GM06990 (cell line): ENCODE measurements at regions not wholly inside any gene's neighbourhood (a gene's known extent, or its start where the extent isn't known, plus 50 kb on each side); places are given as distances from the start of the nearest gene placed in this dataset.

ENCODE experiments used
- DNase-seq: peaks from one replicate; pipeline ENCODE4 v3.0.0-alpha.2; 2011; ENCODE audit not compliant: insufficient read length; ENCODE audit errors: extremely low read depth
- H3K27me3 ChIP-seq: replicated peaks from 2 replicates; pipeline ENCODE4 v1.6.0; 2011; ENCODE audit warnings: low read length; ENCODE audit not compliant: control insufficient read depth, insufficient read depth
- H3K36me3 ChIP-seq: 2 replicates; pipeline ENCODE4 v1.5.1; 2011; ENCODE audit warnings: low read length; ENCODE audit not compliant: control insufficient read depth, insufficient read depth
- H3K4me3 ChIP-seq: replicated peaks from 2 replicates; pipeline ENCODE4 v1.5.1; 2011; ENCODE audit warnings: low read depth, mild to moderate bottlenecking, control low read depth, low read length
- CTCF ChIP-seq: IDR thresholded peaks from 2 replicates; pipeline ENCODE4 v1.5.1; 2011; ENCODE audit warnings: low read length, control low read depth, mild to moderate bottlenecking, inconsistent platforms; ENCODE audit not compliant: insufficient read depth, poor library complexity, severe bottlenecking

DNA sequence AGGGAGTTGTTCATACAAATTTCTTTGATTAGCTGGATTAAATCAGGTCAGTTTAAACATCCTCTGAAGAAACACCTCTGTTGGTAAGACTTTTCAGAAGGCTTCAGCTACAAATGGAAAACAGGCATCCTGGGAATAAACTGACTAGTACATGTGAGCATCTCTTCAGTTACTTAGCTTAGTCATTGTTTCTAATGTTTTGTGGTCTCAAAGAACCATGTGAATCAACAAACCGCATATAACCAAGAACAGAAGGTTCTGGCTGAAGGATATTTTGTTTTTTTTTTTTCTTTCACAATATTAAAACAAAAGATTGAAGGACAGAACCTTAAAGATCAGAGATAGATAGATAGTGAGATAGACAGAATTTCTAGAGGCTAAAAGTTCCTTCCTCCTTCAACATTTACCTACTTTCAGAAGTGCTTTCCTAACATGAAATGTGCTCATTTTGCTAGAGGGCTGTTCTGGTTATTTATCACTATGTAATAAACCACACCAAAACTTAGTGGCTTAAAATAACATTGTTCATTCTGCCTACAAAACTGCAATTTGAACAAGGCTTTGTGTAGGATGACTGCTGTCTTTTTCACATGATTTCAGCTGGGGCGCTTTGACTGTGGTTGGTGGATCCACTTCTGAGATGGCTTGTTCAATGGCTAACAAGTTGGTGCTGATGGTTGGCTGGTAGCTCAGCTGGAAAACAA lies 119.8 kb upstream of the PTGFR start:
- no peaks in the 10 kb centered on the region for H3K36me3 ChIP-seq
- DNase-seq, result no peak
- no peak for TF ChIP-seq CTCF
- no peaks in the 10 kb centered on the region for H3K27me3 ChIP-seq
- H3K4me3 ChIP-seq, result no peak overlapping the region

GRCh38 chr1:78373676-78374075 lies 117.1 kb upstream of the PTGFR start:
- no peak overlapping the region for H3K4me3 ChIP-seq
- DNase-seq, result no peak
- no peaks in the 10 kb centered on the region for H3K27me3 ChIP-seq
- TF ChIP-seq CTCF, result no peak
- H3K36me3 ChIP-seq, result no peaks in the 10 kb centered on the region

- TF ChIP-seq CTCF, result no peak
- Histone ChIP-seq H3K27me3 (no peaks in the 10 kb centered on the region), H3K36me3 (no peaks in the 10 kb centered on the region), H3K4me3 (no peak overlapping the region)
- no peak for DNase-seq
These were observed 114.8 kb upstream of the PTGFR start for GRCh38 chr1:78375996-78376395.

- Histone ChIP-seq H3K27me3 (no peaks in the 10 kb centered on the region), H3K36me3 (no peaks in the 10 kb centered on the region), H3K4me3 (no peak overlapping the region)
- no peak for TF ChIP-seq CTCF
- no peak for DNase-seq
These were observed 113.3 kb upstream of the PTGFR start for GRCh38 chr1:78377356-78377928.

GRCh38 chr1:78383923-78384322 lies 106.9 kb upstream of the PTGFR start:
- no peaks in the 10 kb centered on the region for H3K36me3 ChIP-seq
- DNase-seq, result no peak
- no peak for TF ChIP-seq CTCF
- no peaks in the 10 kb centered on the region for H3K27me3 ChIP-seq
- H3K4me3 ChIP-seq, result no peak overlapping the region
